Kidney (tissue), 13 donors: ENCODE measurements at regions not wholly inside any gene's neighbourhood (a gene's known extent, or its start where the extent isn't known, plus 50 kb on each side); places are given as distances from the start of the nearest gene placed in this dataset.

Experiments
- DNase-seq, 5 donors: peaks; one replicate each; pipeline ENCODE4 v3.0.0-alpha.2; 2013 to 2020
- FAIRE-seq: peaks from 2 replicates; lab custom pipeline; 2012; peaks lifted over from hg19 to GRCh38; lab: Jason Lieb, UNC
- H3K27ac ChIP-seq, 2 donors: one replicate each; pipeline ENCODE4 v1.7.0; 2013; ENCODE audit warnings: low read depth in 2 of 2, low read length in 2 of 2, inconsistent platforms in 1 of 2
- H3K27me3 ChIP-seq: one replicate; pipeline ENCODE4 v1.7.1; 2013; ENCODE audit warnings: low read length, inconsistent platforms; ENCODE audit not compliant: control insufficient read depth, insufficient read depth
- H3K36me3 ChIP-seq, 3 donors: one replicate each; pipeline versions ENCODE4 v1.7.0 to v1.7.1; 2013; ENCODE audit warnings: low read length in 3 of 3, control low read depth in 1 of 3, inconsistent platforms in 1 of 3; ENCODE audit not compliant: insufficient read depth in 3 of 3, control insufficient read depth in 2 of 3
- H3K4me1 ChIP-seq, 3 donors: one replicate each; pipeline versions ENCODE4 v1.7.0 to v1.7.1; 2013; ENCODE audit warnings: low read length in 3 of 3, inconsistent platforms in 1 of 3, low read depth in 1 of 3; ENCODE audit not compliant: control insufficient read depth in 2 of 3, insufficient read depth in 2 of 3
- H3K4me3 ChIP-seq, 3 donors: one replicate each; pipeline versions ENCODE4 v1.7.0 to v1.8.1; 2013; ENCODE audit warnings: low read length in 3 of 3, control low read depth in 1 of 3, inconsistent platforms in 1 of 3
- H3K9ac ChIP-seq, 3 donors: one replicate each; pipeline versions ENCODE4 v1.7.0 to v1.7.1; 2013; ENCODE audit warnings: low read length in 3 of 3, control low read depth in 1 of 3, inconsistent platforms in 1 of 3
- H3K9me3 ChIP-seq, 3 donors: one replicate each; pipeline versions ENCODE4 v1.7.0 to v1.7.1; 2013; ENCODE audit warnings: low read length in 3 of 3, control low read depth in 1 of 3, inconsistent platforms in 1 of 3; ENCODE audit not compliant: control insufficient read depth in 2 of 3, insufficient read depth in 1 of 3
- intact Hi-C: fragments of 100-400 bp; cut with DNase I; formaldehyde crosslinking; loops from one replicate; pipeline ENCODE4 v1.11.1; 2022
- TF ChIP-seq, protein P1 (sequence below): IDR thresholded peaks from 3 replicates; pipeline ENCODE4 v1.5.1; 2012; ENCODE audit warnings: mild to moderate bottlenecking, moderate library complexity, borderline replicate concordance; ENCODE audit not compliant: insufficient read depth; ENCODE audit errors: extremely low read depth
- donor health status: control.
- donor health status: control.
- donor health status: control.
- donor health status: control.
- donor health status: control.
- donor health status: DM: yes; HTN: yes; CAD: no.
- donor health status: Normal renal cell carcinoma (clear cell type).

DNA sequence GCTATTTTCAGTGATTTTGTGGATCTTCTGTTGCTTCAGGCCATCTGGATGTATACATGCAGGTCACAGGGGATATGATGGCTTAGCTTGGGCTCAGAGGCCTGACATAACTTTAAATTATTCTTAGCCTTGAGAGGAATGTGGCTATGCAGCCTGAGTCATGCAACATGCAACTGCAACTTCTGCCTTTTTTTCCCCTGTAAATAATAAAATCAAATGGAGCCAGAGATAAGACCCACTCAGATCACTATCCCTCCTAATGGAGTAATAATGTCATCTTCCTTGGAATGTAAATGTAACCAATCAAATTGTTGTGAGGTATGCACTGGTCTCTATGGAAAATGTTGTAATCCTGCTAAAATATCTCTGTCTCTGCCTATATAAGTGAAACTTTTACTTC lies 54.9 kb downstream of the MAGEB17 start:
- Histone ChIP-seq H3K36me3 (no peaks in the 10 kb centered on the region), H3K27ac (no peak overlapping the region), H3K9me3 (no peaks in the 10 kb centered on the region), H3K4me3 (no peak overlapping the region), H3K9ac (no peak overlapping the region), H3K4me1 (no peaks in the 10 kb centered on the region), H3K27me3 (no peaks in the 10 kb centered on the region)
- DNase-seq = no peak
- intact Hi-C loops = no loop called here
- TF ChIP-seq, protein P1, sequence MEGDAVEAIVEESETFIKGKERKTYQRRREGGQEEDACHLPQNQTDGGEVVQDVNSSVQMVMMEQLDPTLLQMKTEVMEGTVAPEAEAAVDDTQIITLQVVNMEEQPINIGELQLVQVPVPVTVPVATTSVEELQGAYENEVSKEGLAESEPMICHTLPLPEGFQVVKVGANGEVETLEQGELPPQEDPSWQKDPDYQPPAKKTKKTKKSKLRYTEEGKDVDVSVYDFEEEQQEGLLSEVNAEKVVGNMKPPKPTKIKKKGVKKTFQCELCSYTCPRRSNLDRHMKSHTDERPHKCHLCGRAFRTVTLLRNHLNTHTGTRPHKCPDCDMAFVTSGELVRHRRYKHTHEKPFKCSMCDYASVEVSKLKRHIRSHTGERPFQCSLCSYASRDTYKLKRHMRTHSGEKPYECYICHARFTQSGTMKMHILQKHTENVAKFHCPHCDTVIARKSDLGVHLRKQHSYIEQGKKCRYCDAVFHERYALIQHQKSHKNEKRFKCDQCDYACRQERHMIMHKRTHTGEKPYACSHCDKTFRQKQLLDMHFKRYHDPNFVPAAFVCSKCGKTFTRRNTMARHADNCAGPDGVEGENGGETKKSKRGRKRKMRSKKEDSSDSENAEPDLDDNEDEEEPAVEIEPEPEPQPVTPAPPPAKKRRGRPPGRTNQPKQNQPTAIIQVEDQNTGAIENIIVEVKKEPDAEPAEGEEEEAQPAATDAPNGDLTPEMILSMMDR = no peak
- FAIRE-seq = no peak

DNA sequence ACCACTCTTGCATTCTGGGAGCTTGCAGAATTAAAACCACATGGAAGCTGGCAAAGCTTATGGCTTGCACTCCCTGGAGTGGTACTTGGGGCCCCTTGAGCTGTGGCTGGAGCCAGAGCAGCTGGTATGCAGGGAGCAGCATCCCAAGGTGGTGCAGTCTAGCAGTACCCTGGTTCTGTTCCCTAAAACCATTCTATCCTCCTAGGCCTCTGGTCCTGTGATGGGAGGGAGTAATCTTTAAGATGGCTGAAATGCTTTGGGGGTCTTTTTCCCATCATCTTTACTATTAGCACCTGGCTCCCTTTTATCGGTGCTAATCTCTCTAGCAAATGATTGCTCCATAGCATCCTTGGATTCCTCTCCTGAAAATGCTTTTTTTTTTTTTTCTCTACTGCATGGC lies 56.1 kb downstream of the MAGEB17 start:
- no peaks in the 10 kb centered on the region for H3K4me1 ChIP-seq
- H3K4me3 ChIP-seq = no peak overlapping the region
- TF ChIP-seq, protein P1 = no peak
- no peaks in the 10 kb centered on the region for H3K27me3 ChIP-seq
- H3K27ac ChIP-seq = no peak overlapping the region
- no peaks in the 10 kb centered on the region for H3K36me3 ChIP-seq
- no peak overlapping the region for H3K9ac ChIP-seq
- intact Hi-C loops = no loop called here
- no peaks in the 10 kb centered on the region for H3K9me3 ChIP-seq
- DNase-seq (no peak), FAIRE-seq (no peak)

DNA sequence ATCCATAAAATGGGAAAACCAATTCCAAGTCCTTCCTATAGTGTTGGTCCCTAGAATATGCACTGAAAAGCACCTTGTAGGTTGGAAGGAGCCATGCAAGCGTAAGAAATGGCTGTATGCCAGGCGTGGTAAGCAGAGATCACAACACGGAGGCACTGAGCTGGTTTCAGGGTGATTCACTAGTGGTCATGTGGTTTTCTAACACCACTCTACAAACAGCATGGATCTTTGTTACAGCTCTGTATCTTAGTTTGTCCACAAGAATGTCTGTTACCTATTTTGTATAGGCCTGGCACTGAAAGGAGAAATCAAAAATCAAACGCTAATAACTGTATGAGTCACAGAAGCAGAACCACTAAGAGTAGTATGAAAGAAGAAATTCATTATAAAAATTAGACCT lies 71.9 kb downstream of the MAGEB17 start:
- FAIRE-seq (no peak), DNase-seq (no peak)
- TF ChIP-seq, protein P1 = no peak
- intact Hi-C loops = no loop called here
- Histone ChIP-seq H3K27me3 (no peaks in the 10 kb centered on the region), H3K4me3 (no peak overlapping the region), H3K4me1 (no peaks in the 10 kb centered on the region), H3K27ac (no peak overlapping the region), H3K9ac (no peak overlapping the region), H3K9me3 (no peaks in the 10 kb centered on the region), H3K36me3 (no peaks in the 10 kb centered on the region)

DNA sequence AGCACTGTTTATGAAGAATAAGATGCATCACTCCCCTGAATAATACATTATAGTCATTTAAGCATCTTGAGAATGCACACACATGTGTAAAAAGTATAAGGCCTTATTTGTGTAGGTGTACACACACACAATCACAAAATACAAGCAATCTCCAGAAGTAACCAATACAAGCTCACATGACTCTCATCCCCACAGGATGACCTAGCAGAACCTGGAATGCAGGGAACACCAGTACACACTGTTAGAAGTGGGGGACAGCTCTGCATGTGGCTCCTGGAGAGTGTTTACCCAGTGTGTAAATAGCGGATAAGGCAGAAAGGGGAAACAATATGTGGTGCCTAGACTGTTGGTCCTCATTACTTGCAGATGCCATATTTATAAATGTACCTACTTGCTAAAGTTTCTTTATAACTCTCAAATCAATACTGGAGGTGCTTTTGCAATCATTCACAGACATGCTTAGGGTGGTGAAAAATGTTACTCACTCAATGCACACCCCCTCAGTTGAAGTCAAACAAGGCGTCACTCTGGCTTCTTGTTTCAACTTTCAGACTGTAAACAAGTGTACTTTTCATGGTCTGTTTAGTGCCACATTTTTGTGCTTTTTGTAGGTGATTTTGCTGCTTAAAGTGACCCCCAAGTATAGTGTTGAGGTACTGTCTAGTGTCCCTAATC lies 73.1 kb downstream of the MAGEB17 start:
- no peaks in the 10 kb centered on the region for H3K4me1 ChIP-seq
- no peaks in the 10 kb centered on the region for H3K27me3 ChIP-seq
- TF ChIP-seq, protein P1 = no peak
- no peaks in the 10 kb centered on the region for H3K36me3 ChIP-seq
- FAIRE-seq (no peak), DNase-seq (no peak)
- intact Hi-C loops = no loop called here
- no peaks in the 10 kb centered on the region for H3K9me3 ChIP-seq
- H3K27ac ChIP-seq = no peak overlapping the region
- H3K4me3 ChIP-seq = no peak overlapping the region
- H3K9ac ChIP-seq = no peak overlapping the region
